Ascending aorta (tissue), 2 donors: ENCODE measurements at regions not wholly inside any gene's neighbourhood (a gene's known extent, or its start where the extent isn't known, plus 50 kb on each side); places are given as distances from the start of the nearest gene placed in this dataset.

Experiments used
- DNase-seq, 2 donors: peaks; one replicate each; pipeline ENCODE4 v3.0.0-alpha.2; 2019; ENCODE audit warnings: low spot score in 2 of 2
- H3K27ac ChIP-seq, 2 donors: fragments of 200-600 bp; sonication (generic); one replicate each; pipeline ENCODE4 v1.5.1; 2016 to 2017; ENCODE audit warnings: mild to moderate bottlenecking in 1 of 2
- H3K27me3 ChIP-seq: fragments of 200-600 bp; sonication (generic); one replicate; pipeline ENCODE4 v1.5.1; 2017
- H3K36me3 ChIP-seq, 2 donors: fragments of 200-600 bp; sonication (generic); one replicate each; pipeline ENCODE4 v1.5.1; 2016
- H3K4me1 ChIP-seq, 2 donors: fragments of 200-600 bp; sonication (generic); one replicate each; pipeline ENCODE4 v1.5.1; 2016 to 2017; ENCODE audit warnings: mild to moderate bottlenecking in 1 of 2
- H3K4me3 ChIP-seq, 2 donors: fragments of 200-600 bp; sonication (generic); one replicate each; pipeline ENCODE4 v1.5.1; 2016 to 2017; ENCODE audit warnings: mild to moderate bottlenecking in 1 of 2
- H3K9me3 ChIP-seq, 2 donors: fragments of 200-600 bp; sonication (generic); one replicate each; pipeline ENCODE4 v1.5.1; 2016
- intact Hi-C: fragments of 100-400 bp; cut with DNase I; formaldehyde crosslinking; loops from one replicate; pipeline ENCODE4 v1.15.1; 2023
- TF ChIP-seq, protein P1 (sequence below), 3 experiments: fragments of 200-600 bp in 2 of 3; fragments of 450-650 bp in 1 of 3; sonication (generic) in 2 of 3; IDR thresholded peaks; one replicate each; pipeline ENCODE4 v1.5.1; 2016 to 2019; ENCODE audit warnings: antibody characterized with exemption in 3 of 3, mild to moderate bottlenecking in 1 of 3, moderate library complexity in 1 of 3

DNA sequence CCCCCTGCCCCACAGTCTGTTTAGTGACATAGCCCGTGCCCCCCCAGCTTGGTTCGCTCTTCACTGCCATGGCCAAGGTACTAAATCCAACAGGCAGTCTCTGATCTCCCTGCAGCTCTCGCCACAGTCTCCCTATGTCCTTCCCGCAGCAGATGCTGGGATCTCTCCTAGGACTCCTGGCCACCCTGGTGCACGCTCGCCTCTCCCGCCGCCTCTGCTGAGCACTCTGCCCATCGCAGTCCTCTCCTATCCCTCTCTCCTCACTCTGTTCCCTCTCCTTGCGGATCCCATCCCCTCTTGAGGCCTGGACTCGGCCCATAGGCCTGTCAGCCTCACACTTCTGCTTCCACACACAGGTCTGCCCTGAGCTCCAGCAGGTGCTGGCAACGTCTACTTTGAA lies 204.8 kb upstream of the TCERG1L start:
- TF ChIP-seq, protein P1, sequence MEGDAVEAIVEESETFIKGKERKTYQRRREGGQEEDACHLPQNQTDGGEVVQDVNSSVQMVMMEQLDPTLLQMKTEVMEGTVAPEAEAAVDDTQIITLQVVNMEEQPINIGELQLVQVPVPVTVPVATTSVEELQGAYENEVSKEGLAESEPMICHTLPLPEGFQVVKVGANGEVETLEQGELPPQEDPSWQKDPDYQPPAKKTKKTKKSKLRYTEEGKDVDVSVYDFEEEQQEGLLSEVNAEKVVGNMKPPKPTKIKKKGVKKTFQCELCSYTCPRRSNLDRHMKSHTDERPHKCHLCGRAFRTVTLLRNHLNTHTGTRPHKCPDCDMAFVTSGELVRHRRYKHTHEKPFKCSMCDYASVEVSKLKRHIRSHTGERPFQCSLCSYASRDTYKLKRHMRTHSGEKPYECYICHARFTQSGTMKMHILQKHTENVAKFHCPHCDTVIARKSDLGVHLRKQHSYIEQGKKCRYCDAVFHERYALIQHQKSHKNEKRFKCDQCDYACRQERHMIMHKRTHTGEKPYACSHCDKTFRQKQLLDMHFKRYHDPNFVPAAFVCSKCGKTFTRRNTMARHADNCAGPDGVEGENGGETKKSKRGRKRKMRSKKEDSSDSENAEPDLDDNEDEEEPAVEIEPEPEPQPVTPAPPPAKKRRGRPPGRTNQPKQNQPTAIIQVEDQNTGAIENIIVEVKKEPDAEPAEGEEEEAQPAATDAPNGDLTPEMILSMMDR (IDR thresholded peaks at IDR 0.05), result no peak
- Histone ChIP-seq H3K4me1 (no peaks in the 10 kb centered on the region), H3K27me3 (no peaks in the 10 kb centered on the region), H3K9me3 (no peaks in the 10 kb centered on the region), H3K27ac (no peak overlapping the region), H3K36me3 (no peaks in the 10 kb centered on the region), H3K4me3 (no peak overlapping the region)
- intact Hi-C loops, result no loop called here
- no peak for DNase-seq

- Histone ChIP-seq H3K4me1 (no peaks in the 10 kb centered on the region), H3K27ac (no peak overlapping the region), H3K36me3 (no peaks in the 10 kb centered on the region), H3K9me3 (no peaks in the 10 kb centered on the region), H3K27me3 (no peaks in the 10 kb centered on the region), H3K4me3 (no peak overlapping the region)
- DNase-seq, result no peak
- intact Hi-C loops, result no loop called here
- TF ChIP-seq, protein P1 (IDR thresholded peaks at IDR 0.05), result no peak
These were observed 206.3 kb upstream of the TCERG1L start for GRCh38 chr10:131517781-131518180.

- TF ChIP-seq, protein P1 (IDR thresholded peaks at IDR 0.05), result no peak
- H3K36me3 ChIP-seq, result no peaks in the 10 kb centered on the region
- no peak for DNase-seq
- H3K4me1 ChIP-seq, result no peaks in the 10 kb centered on the region
- H3K27ac ChIP-seq, result no peak overlapping the region
- H3K4me3 ChIP-seq, result no peak overlapping the region
- no peaks in the 10 kb centered on the region for H3K9me3 ChIP-seq
- intact Hi-C loops, result no loop called here
- H3K27me3 ChIP-seq, result no peaks in the 10 kb centered on the region
These were observed 208.4 kb upstream of the TCERG1L start for GRCh38 chr10:131519723-131520605.

DNA sequence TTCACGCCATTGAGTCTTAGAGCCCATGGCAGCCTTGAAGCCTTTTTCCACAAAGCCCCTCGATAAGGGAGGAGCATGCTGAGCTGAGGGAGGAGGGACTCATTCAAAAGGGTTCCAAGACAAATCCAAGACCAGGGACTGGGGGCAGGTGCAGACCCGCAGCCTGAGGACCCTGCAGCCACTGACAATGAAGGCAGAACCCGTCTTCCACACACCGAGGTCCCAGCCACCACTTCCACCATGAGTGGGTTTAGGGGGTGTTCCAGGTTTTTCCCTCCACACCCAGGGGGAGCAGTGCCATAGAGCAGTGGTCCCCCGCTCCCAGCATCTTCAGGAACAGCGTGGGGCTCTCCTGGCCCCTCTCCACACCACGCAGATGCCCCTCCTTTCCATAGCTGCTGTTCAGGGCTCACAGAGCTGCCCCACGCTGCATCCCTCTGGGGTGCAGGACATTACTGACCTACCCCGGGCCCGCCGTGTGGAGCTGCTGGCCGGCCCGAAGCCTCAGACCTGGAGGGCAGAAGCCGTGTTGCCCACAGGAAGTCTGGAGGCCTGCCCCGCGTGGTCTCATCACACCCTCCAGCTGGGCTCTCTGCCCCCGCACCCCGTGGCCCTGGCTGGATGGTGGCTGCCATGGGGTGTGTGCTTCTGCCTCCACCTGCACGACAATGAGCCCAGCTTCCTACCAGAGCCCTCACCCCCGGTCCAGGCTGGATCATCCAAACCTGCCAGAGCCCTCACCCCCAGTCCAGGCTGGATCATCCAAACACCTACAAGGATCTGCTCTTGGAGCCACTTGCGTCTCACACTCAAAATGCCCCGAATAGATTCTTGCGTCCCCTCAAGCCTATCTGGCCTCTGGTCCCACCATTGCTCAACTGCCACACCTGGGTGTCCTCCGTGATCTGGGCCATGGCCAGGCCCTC lies 220.0 kb upstream of the TCERG1L start:
- DNase-seq, result no peak
- H3K4me1 ChIP-seq, result no peaks in the 10 kb centered on the region
- TF ChIP-seq, protein P1 (IDR thresholded peaks at IDR 0.05), result no peak

GRCh38 chr10:131532291-131532690 lies 220.8 kb upstream of the TCERG1L start:
- DNase-seq, result no peak
- intact Hi-C loops, result no loop called here

More for the DNA sequence above, 220.0 kb upstream of the TCERG1L start:
- intact Hi-C loops, result no loop called here
- no peaks in the 10 kb centered on the region for H3K27me3 ChIP-seq
- no peaks in the 10 kb centered on the region for H3K36me3 ChIP-seq
- no peak overlapping the region for H3K4me3 ChIP-seq
- no peaks in the 10 kb centered on the region for H3K9me3 ChIP-seq
- H3K27ac ChIP-seq, result no peak overlapping the region

More at GRCh38 chr10:131532291-131532690, 220.8 kb upstream of the TCERG1L start:
- H3K36me3 ChIP-seq, result no peaks in the 10 kb centered on the region
- H3K27me3 ChIP-seq, result no peaks in the 10 kb centered on the region
- no peak overlapping the region for H3K27ac ChIP-seq
- H3K4me3 ChIP-seq, result no peak overlapping the region
- no peaks in the 10 kb centered on the region for H3K4me1 ChIP-seq
- TF ChIP-seq, protein P1 (IDR thresholded peaks at IDR 0.05), result no peak
- no peaks in the 10 kb centered on the region for H3K9me3 ChIP-seq
